ENCODE measurements at regions not wholly inside any gene's neighbourhood (a gene's known extent, or its start where the extent isn't known, plus 50 kb on each side); places are given as distances from the start of the nearest gene placed in this dataset.

DNA sequence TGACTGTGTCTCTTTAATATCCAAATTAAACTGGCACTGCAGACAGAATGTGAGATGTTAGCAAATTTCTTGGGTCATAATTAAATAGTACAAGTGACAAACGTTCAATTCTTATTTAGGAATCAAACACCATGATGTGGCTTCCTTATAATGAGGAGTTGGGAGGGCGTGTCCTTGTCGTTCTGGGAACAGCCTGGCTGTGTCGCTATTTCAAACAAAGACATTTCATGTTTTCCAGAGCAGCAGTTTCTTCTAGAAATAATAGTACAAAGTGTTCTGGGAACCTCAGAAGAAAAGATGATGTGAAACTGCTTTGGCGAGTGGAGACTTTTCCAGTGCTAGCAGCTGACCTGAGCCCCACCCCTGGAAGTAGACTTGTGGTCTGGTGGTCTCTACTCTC lies 301.7 kb upstream of the N4BP1 start:
- TF ChIP-seq SPI1 (IDR thresholded peaks at IDR 0.05; ENCODE audit: low read depth, low read length) (0 out of 2 replicates have a peak, but pooled peaks have one; percentile 7), POLR2AphosphoS5 (IDR thresholded peaks at IDR 0.05; ENCODE audit: low read depth, low read length) (no peak)
- FAIRE-seq (no peak), DNase-seq (ENCODE audit: insufficient read length, low spot score) (no peak)

DNA sequence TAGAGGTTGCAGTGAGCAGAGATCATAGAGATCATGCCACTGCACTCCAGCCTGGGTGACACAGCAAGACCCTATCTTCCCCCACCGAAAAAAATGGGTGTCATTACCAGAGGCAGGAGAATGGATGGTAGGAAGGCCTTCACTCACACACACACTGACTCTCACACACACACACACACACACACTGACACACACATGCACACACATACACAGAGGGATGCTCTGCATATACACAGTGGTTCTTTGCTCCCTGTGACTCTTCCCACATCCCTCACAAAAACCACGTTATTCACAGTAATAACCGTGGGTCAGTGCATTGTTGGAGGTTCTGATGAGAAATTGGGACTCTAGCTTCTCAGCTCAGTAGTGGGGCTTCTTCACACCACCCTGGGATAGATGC lies 300.2 kb upstream of the N4BP1 start:
- FAIRE-seq (no peak), DNase-seq (ENCODE audit: insufficient read length, low spot score) (no peak)
- TF ChIP-seq POLR2A (IDR thresholded peaks at IDR 0.05; ENCODE audit: low read depth, low read length) = no peak

DNA sequence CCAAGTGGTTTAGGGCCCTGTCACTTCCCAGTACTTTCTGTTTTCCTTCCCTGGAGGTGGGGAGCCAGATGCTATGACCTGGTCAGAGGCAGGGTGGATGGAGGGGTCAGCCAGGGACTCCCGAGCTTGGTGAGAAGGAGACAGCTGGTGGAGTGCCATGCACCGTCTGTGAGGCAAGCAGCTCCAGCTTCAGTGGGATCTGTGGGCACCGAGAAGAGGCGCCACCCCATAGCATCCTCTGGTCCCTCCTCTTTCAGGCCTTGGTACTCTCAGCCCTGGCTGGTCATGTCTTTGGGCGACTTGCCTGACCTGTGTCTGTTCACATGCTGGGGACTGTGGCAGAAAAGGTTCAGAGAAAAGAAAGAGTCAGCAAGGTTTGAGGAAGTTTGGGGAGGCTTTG lies 299.3 kb upstream of the N4BP1 start:
- TF ChIP-seq POU2F2 (IDR thresholded peaks at IDR 0.05; ENCODE audit: low read depth, low read length) (no peak), TAF1 (IDR thresholded peaks at IDR 0.05; ENCODE audit: low read depth, low read length) (no peak), SPI1 (IDR thresholded peaks at IDR 0.05; ENCODE audit: low read depth, low read length) (no peak), POLR2AphosphoS5 (IDR thresholded peaks at IDR 0.05; ENCODE audit: low read depth, low read length) (no peak), PAX5 (IDR thresholded peaks at IDR 0.05; ENCODE audit: insufficient read depth, low read length, severe bottlenecking) (no peak), POLR2A (IDR thresholded peaks at IDR 0.05; ENCODE audit: low read depth, low read length) (no peak)
- DNase-seq (ENCODE audit: insufficient read length, low spot score) (no peak), FAIRE-seq (no peak)

DNA sequence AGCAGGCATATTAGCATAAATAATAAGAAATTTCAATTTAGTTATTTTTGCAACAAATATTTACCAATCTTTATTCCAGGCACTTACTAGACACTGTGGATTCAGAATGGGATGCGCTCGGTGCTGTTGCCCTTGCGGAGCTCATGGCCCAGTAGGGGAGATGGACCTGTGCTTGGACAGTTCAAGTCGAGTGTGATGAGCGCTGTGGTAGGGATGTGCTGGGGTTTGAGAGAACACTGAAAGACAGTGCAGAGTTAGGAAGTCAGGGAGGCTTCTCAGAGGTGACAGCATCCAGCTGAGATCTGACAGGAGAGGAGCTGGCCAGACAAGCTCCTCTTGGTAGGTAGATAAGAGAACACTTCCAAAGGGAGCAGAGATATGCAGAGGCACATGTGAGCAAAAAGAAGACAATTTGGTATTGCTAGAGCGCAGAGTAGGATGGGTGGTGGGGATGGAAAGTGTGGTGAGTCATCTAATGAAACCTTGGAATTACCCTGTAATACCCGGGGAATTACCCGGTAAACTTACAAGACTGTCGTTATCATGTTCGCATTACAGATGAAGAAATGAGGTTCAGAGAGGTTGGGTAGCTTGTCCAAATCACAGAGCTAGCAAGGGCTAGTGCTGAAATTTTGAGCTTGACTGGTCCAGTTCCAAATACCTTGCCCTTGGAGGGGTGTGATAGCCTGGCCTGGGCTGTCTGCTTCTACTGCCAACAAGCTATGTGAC lies 298.1 kb upstream of the N4BP1 start:
- DNase-seq (ENCODE audit: insufficient read length, low spot score) = no peak
- no peak for FAIRE-seq
- TF ChIP-seq POLR2A (IDR thresholded peaks at IDR 0.05; ENCODE audit: low read depth, low read length) (no peak), POU2F2 (IDR thresholded peaks at IDR 0.05; ENCODE audit: low read depth, low read length) (no peak), PAX5 (IDR thresholded peaks at IDR 0.05; ENCODE audit: insufficient read depth, low read length, severe bottlenecking) (no peak), TAF1 (IDR thresholded peaks at IDR 0.05; ENCODE audit: low read depth, low read length) (no peak), SPI1 (IDR thresholded peaks at IDR 0.05; ENCODE audit: low read depth, low read length) (no peak)

DNA sequence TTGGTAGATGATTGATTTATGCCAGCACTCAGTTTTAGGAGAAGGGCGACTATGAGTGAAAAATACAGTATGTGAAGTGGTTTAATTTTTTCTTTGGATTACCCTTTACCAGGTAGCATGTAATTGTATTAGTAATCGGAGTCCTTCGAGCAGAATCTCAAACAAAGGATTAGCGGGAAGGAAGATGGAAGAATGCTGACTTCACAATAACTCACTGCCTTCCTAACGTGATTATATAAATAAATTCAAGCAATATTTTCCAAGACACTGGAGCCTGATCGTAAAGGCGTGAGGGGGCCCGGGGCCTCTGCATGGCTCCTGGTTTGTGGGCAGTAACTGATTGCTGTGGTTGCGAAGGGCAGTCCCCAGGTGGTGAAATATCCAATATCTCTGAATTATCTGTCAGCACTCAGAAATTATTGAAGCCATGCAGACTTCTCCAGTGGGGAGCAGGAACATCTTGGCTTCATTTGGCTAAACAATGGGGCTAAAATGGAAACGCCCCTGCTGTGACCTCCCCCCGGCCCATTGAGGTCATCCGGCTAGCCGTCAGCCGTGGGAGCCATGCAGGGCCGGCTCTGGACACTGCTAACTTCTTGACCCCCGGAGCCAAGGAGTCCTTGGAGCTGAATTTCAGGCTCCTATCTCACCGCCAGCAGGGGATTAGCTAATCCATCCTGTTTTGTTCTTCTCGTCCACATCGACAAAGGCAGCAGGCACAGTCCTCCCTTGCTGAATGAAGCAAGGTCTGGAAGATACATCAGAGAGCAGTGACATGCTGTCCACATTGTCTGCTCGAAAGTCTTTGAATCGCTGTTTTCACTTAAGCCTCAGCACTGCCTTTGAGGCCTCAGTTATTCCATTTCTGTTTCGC lies 295.9 kb upstream of the N4BP1 start:
- no peak for TF ChIP-seq SPI1 (IDR thresholded peaks at IDR 0.05; ENCODE audit: low read depth, low read length)
- no peak for TF ChIP-seq POLR2A (IDR thresholded peaks at IDR 0.05; ENCODE audit: low read depth, low read length)
- no peak for TF ChIP-seq TAF1 (IDR thresholded peaks at IDR 0.05; ENCODE audit: low read depth, low read length)
- no peak for TF ChIP-seq POU2F2 (IDR thresholded peaks at IDR 0.05; ENCODE audit: low read depth, low read length)
- TF ChIP-seq POLR2AphosphoS5 (IDR thresholded peaks at IDR 0.05; ENCODE audit: low read depth, low read length) = no peak
- TF ChIP-seq PAX5 (IDR thresholded peaks at IDR 0.05; ENCODE audit: insufficient read depth, low read length, severe bottlenecking) = no peak
- DNase-seq (ENCODE audit: insufficient read length, low spot score) (no peak), FAIRE-seq (no peak)

DNA sequence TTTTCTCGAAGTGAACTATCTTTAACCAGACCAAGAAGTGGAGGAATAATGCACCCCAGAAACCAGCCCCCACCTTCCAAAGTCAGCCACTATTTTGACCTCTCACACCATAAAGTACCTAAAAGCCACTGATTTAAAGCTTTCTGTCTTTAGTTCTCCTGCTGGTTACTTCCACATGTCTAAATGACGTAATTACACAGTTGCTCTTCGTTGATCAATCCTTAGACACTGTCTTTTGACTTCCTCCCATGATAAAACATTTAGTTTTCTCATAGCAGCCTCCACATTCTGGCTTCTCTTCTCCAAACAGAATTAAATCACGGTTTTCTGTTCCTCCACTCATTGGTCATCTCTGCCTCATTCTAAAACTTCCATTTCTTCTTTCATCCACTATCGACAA lies 294.4 kb upstream of the N4BP1 start:
- TF ChIP-seq POLR2A (IDR thresholded peaks at IDR 0.05; ENCODE audit: low read depth, low read length) (no peak), PAX5 (IDR thresholded peaks at IDR 0.05; ENCODE audit: insufficient read depth, low read length, severe bottlenecking) (no peak), TAF1 (IDR thresholded peaks at IDR 0.05; ENCODE audit: low read depth, low read length) (no peak), POU2F2 (IDR thresholded peaks at IDR 0.05; ENCODE audit: low read depth, low read length) (no peak), SPI1 (IDR thresholded peaks at IDR 0.05; ENCODE audit: low read depth, low read length) (no peak), POLR2AphosphoS5 (IDR thresholded peaks at IDR 0.05; ENCODE audit: low read depth, low read length) (no peak)
- no peak for DNase-seq (ENCODE audit: insufficient read length, low spot score)
- no peak for FAIRE-seq

DNA sequence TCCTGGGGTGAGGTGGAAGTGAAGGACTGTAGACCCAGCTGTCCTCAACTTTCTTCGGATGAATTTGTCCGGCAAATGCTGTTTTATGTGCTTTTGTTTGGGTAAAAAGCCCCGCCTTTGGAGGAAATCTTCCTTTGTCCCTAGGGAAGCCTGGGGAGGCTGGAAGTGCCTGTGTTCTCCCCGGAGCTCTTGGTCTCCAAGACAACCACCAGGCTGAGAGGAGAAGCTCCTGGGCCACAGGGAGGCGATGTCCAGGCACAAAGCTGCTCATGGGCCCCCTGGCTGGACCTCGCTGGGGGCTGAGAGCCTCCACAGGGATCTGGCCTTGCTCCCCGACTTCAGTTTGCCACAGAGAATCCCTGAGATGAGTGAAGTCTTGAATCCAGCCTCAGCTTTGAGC lies 293.1 kb upstream of the N4BP1 start:
- DNase-seq (ENCODE audit: insufficient read length, low spot score) (no peak), FAIRE-seq (no peak)
- no peak for TF ChIP-seq POLR2A (IDR thresholded peaks at IDR 0.05; ENCODE audit: low read depth, low read length)
- no peak for TF ChIP-seq TAF1 (IDR thresholded peaks at IDR 0.05; ENCODE audit: low read depth, low read length)
- TF ChIP-seq PAX5 (IDR thresholded peaks at IDR 0.05; ENCODE audit: insufficient read depth, low read length, severe bottlenecking) = no peak
- no peak for TF ChIP-seq SPI1 (IDR thresholded peaks at IDR 0.05; ENCODE audit: low read depth, low read length)
- no peak for TF ChIP-seq POU2F2 (IDR thresholded peaks at IDR 0.05; ENCODE audit: low read depth, low read length)

DNA sequence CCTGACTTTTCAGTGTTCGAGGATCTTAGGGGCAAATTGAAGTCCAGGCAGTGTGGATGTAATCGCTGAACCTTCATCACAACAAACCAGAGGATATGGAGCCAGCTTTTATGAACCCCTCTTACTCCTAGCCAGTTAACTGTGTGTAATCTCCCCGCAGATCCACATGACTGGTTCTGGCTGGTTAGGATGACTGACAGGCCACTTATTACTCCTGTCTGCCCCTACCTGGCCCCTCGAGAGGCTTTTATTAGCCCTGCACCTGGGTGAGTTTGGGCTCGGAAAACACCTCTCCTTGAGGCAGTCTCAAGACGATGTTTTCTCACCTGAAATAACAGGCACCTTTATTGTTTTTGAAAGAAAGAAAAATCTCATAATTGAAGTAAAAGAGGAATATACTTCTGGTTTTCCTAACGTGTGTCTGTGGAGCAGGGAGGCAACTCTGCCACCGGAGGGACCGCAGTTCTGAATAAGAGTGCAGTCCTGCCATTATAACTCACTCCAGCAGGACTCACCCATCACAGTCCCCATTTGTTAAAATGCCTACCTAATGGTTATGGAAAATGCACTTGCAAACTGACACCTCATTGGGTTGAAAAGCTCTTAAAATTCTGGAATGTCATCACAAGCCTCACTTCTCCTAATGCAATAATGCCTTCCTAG lies 291.9 kb upstream of the N4BP1 start:
- TF ChIP-seq POLR2A (IDR thresholded peaks at IDR 0.05; ENCODE audit: low read depth, low read length) (no peak), PAX5 (IDR thresholded peaks at IDR 0.05; ENCODE audit: insufficient read depth, low read length, severe bottlenecking) (no peak), SPI1 (IDR thresholded peaks at IDR 0.05; ENCODE audit: low read depth, low read length) (no peak), TAF1 (IDR thresholded peaks at IDR 0.05; ENCODE audit: low read depth, low read length) (no peak), POLR2AphosphoS5 (IDR thresholded peaks at IDR 0.05; ENCODE audit: low read depth, low read length) (no peak), POU2F2 (IDR thresholded peaks at IDR 0.05; ENCODE audit: low read depth, low read length) (no peak)
- DNase-seq (ENCODE audit: insufficient read length, low spot score) (no peak), FAIRE-seq (no peak)

DNA sequence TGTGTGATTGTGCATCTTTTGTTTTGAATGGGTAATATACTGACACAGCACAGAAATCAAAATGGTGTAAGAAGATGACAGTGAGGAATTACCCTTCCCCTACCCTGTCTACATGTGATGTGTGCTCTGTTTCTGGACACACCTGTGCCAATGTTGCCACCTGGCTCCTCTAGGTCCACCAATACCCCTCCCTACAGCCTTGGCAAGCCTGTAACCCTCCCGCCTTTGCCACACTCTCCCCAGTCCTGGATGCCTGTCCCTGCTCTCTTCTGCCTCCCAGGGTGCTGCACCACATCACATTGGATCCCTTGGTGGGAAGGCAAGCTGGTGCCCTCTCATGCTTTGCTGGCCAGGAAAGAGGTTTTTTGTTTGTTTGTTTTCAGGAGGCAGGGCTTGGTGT lies 289.5 kb upstream of the N4BP1 start:
- TF ChIP-seq SPI1 (IDR thresholded peaks at IDR 0.05; ENCODE audit: low read depth, low read length) (no peak), TAF1 (IDR thresholded peaks at IDR 0.05; ENCODE audit: low read depth, low read length) (no peak), POU2F2 (IDR thresholded peaks at IDR 0.05; ENCODE audit: low read depth, low read length) (no peak), POLR2A (IDR thresholded peaks at IDR 0.05; ENCODE audit: low read depth, low read length) (no peak), PAX5 (IDR thresholded peaks at IDR 0.05; ENCODE audit: insufficient read depth, low read length, severe bottlenecking) (no peak), POLR2AphosphoS5 (IDR thresholded peaks at IDR 0.05; ENCODE audit: low read depth, low read length) (no peak)
- FAIRE-seq = no peak
- DNase-seq (ENCODE audit: insufficient read length, low spot score) = no peak

Data from GM12891 (cell line).